ENCODE measurements at regions not wholly inside any gene's neighbourhood (a gene's known extent, or its start where the extent isn't known, plus 50 kb on each side); places are given as distances from the start of the nearest gene placed in this dataset.
"Not testable (repeated sequence)": the region's sequence is repeated elsewhere in the genome, so short reads cannot be mapped to it uniquely, and the experiment has no call there.

- not testable (repeated sequence) for ATAC-seq; DNase-seq (ENCODE audit: low spot score)
Observed at GRCh38 chr4:13761581-13761980, 134.1 kb upstream of the BOD1L1 start.

- ATAC-seq = no peak
- DNase-seq (ENCODE audit: low spot score) = no peak
Observed at GRCh38 chr4:13762130-13762529, 134.6 kb upstream of the BOD1L1 start.

DNA sequence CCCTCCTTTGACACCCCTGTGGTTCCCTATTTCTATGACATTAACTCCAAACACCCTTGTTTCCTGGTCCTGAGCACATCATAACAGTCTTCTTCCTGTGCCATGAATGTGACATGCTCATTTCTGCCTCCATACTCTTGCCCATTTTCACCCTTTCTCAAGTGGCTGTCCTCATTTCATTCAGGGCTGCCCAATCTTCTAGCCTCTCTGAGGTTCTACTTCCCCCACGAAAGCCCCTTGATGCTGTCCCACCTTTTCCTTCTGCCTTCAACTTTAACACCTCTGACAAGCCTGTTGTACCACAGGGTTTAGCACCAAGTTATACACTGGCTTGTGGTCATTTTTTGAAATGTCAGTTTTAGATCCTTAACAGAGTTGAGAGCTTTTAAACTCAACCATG, 136.2 kb upstream of the BOD1L1 start:
- no peak for DNase-seq (ENCODE audit: low spot score)
- no peak for ATAC-seq

- ATAC-seq (no peak), DNase-seq (ENCODE audit: low spot score) (no peak)
Observed at GRCh38 chr4:13765539-13765938, 138.0 kb upstream of the BOD1L1 start.

GRCh38 chr4:13766761-13767540, 139.4 kb upstream of the BOD1L1 start:
- no peak for DNase-seq (ENCODE audit: low spot score)

DNA sequence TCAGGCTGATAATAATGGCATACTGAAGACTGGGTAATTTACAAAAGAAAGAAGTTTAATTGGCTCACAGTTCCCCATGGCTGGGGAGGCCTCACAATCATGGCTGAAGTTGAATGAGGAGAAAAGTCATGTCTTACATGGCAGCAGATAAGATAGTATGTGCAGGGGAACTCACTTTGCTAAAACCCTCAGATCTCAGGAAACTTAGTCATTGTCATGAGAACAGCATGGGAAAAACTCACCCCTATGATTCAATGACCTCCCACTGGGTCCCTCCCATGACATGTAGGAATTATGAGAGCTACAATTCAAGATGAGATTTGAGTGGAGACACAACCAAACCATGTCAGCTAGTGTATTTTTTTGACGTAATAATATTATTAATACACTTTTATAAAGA, 149.8 kb upstream of the BOD1L1 start:
- ATAC-seq = no peak
- no peak for DNase-seq (ENCODE audit: low spot score)

More at GRCh38 chr4:13766761-13767540, 139.4 kb upstream of the BOD1L1 start:
- ATAC-seq = no peak

- DNase-seq (ENCODE audit: low spot score) = no peak
- ATAC-seq = no peak
Observed at GRCh38 chr4:13778367-13778766, 150.8 kb upstream of the BOD1L1 start.

GRCh38 chr4:13782231-13782630, 154.7 kb upstream of the BOD1L1 start:
- no peak for DNase-seq (ENCODE audit: low spot score)
- ATAC-seq = no peak

GRCh38 chr4:13783800-13784411, 156.4 kb upstream of the BOD1L1 start:
- ATAC-seq (no peak), DNase-seq (ENCODE audit: low spot score) (no peak)

DNA sequence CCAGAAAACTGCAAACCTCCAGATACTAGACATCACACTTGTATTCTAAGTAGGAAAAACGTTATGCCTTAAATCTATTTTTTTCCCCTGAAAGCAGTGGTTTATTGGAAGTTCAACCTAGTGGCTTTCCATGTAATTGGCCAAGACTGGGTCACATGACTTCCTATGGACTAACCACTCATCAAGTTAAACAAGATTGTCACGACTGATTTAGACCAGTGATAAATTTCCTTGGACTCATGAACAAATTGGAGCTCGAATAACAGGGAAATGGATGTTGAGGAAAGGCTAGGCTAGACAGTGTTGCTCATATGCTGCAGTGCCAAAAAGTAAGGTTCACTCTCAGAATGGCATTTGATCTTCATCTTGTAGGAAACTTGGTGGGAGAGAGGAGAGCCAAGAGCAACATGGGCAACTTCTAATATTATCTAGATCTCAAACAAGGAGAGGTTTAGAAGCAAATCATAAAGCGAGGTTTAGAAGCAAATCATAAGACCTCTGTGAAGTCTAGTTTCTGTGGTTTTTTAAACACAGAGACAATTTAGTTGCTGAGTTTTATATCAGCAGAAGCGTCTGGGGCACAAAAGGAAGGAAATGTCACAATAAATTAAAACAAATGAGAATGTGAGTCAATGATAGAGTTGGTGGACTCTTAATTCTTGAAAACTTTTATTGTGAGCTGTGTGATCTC, 165.6 kb upstream of the BOD1L1 start:
- DNase-seq (ENCODE audit: low spot score) (no peak), ATAC-seq (no peak)

GRCh38 chr4:13794819-13795565, 167.5 kb upstream of the BOD1L1 start:
- ATAC-seq (no peak), DNase-seq (ENCODE audit: low spot score) (no peak)

DNA sequence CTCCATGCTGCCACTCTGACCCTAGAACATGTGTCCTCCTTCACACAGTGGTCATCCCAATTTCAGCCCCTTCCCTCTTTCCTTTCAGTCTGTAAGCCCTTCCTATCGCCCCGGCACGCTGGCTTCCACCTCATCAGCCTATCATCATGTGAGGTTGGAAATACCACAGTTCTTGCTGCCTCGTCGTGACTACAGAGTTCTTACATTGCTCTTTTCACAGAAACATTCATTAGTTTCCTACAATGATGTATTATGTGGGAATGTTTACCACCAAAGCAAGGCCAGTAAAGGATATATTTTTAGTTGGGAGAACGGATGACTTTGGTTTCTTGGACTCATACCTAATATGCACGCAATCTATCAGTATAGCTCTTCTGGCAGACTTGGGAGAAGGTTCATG, 169.5 kb upstream of the BOD1L1 start:
- DNase-seq (ENCODE audit: low spot score) = no peak
- no peak for ATAC-seq

GRCh38 chr4:13815231-13815630, 187.7 kb upstream of the BOD1L1 start:
- no peak for ATAC-seq
- DNase-seq (ENCODE audit: low spot score) = no peak

DNA sequence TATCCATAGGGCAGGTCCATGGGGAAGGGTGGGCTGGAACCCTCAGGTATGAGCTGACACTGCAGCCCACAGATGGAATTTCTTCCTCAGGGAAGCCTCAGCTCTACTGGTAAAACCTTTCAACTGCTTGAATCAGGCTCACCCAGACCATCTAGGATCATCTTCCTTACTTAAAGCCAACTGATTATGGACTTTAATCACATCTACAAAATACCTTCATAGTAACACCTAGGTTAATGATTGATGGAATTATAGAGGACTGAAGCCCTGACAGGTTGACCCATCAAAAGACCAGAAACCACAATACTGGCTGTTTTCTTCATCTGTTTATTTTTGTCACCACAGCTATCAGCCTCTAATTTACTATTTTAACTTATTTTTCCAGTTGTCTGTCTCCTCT, 188.9 kb upstream of the BOD1L1 start:
- ATAC-seq (peak; percentile 93), DNase-seq (ENCODE audit: low spot score) (no peak)

DNA sequence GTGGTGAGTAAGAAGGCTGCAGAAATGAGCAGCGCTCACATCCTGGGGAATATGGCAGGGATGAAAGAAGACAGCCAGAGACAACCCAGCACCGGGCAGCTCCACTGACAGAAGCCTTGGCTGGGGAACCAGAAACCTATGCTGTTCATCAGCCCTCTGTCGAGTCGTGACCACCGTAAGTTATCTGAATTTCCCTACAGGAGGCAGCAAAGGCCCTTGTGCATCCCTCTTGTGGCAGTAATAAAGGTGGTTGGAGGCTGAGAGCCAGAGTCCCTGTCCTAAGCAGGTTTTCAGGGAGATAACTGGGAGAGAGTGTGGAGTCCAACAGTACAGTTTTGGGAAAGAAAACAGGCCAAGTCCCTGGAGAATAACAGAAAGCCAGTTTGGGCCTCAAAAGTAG, 194.0 kb upstream of the BOD1L1 start:
- peak; percentile 58 for ATAC-seq

DNA sequence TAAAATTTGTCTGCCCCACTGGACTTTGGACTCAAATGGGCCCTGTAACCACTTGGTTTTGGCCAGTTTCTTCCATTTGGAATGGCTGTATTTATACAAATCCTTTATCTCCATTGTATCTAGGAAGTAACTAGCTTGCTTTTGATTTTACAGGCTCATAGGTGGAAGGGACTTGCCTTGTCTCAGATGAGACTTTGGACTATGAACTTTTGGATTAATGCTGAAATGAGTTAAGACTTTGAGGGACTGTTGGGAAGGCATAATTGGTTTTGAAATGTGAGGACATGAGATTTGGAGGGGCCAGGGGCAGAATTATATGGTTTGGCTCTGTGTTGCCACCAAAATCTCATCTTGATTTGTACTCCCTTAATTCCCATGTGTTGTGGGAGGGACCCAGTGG, 198.3 kb upstream of the BOD1L1 start:
- not testable (repeated sequence) for DNase-seq (ENCODE audit: low spot score); ATAC-seq

More for the DNA sequence above, 194.0 kb upstream of the BOD1L1 start:
- DNase-seq (ENCODE audit: low spot score) = no peak

DNA sequence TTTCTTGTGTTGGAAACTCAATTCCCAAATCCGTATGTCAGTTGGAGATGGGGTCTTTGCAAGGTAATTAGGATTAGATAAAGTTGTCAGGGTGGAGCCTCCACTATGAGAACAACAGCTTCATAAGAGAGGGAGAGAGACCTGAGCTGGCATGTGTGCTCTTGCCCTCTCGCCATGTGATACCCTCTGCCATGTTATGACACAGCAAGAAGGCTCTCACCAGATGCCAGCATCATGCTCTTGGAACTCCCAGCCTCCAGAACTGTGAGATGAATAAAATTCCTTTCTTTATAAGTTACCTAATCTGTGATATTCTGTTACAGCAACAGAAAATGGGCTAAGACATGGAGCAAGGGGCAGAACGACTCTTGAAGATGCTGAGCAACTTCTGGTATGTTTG, 201.9 kb upstream of the BOD1L1 start:
- no peak for DNase-seq (ENCODE audit: low spot score)
- no peak for ATAC-seq

DNA sequence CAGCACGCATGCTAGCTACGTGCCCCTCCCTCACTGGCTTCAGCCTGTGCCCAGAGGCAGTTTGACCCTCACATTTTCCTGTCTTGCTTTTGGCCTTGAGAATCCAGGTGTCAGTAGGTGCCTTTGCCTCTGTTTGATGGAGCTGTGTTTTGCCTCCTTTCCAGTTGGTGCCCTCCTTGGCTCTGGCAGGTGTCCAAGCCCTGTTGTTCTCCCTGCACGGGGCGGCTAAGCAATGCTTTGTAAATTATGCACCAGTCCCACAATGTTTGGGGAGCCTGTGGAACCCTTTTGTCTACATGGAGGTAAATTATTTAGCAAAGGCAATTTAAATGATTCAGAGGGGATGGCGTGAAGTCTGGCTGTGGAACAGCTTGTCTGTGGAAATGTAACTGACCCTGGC, 202.9 kb upstream of the BOD1L1 start:
- ATAC-seq (no peak), DNase-seq (ENCODE audit: low spot score) (no peak)

DNA sequence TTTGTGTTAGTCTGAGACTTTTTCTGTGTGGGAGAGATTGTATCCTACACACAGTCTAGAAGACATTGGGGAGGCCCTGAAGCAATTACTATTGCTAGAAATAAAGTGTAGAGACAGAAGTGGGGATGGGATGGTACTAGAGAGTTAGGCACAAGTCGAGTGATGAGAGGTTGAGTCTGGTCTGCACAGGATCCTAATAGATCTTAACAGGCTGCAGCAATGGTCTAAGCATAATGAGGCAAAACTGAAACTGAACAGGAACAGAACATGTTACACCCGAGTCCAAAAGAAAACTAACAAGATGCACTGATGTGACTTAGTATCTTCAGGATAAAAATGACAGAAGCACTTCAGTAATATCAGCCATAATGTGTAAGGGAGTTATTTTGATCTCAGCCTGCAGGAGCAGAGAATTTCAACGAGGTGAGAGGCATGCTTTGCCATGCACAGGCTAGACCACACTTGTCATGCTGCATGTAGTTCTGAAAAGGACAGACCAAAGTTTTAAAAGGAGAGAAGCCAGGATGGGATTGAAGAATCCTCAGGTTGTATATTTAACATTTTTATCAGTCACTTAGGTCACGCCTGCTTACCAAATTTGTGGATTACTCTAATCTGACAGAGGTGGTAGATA, 205.8 kb upstream of the BOD1L1 start:
- no peak for DNase-seq (ENCODE audit: low spot score)
- ATAC-seq = no peak

GRCh38 chr4:13836946-13837912, 209.7 kb upstream of the BOD1L1 start:
- ATAC-seq = peak; percentile 63
- DNase-seq (ENCODE audit: low spot score) = no peak
